Hepatocyte (in vitro differentiated cells): ENCODE measurements at regions not wholly inside any gene's neighbourhood (a gene's known extent, or its start where the extent isn't known, plus 50 kb on each side); places are given as distances from the start of the nearest gene placed in this dataset.

ENCODE experiments used
- DNase-seq: peaks from one replicate; pipeline ENCODE4 v3.0.0-alpha.2; 2016; ENCODE audit warnings: low spot score
- H2AFZ ChIP-seq: fragments of 200-600 bp; sonication (generic); 2 replicates; pipeline ENCODE4 v1.6.0; 2016; ENCODE audit warnings: antibody characterized with exemption, mild to moderate bottlenecking
- H3K27ac ChIP-seq: fragments of 200-600 bp; sonication (generic); 2 replicates; pipeline ENCODE4 v1.5.1; 2016; ENCODE audit warnings: mild to moderate bottlenecking
- H3K27me3 ChIP-seq: fragments of 200-600 bp; sonication (generic); 2 replicates; pipeline ENCODE4 v1.6.1; 2016
- H3K36me3 ChIP-seq: fragments of 200-600 bp; sonication (generic); replicated peaks from 2 replicates; pipeline ENCODE4 v1.5.1; 2016; ENCODE audit warnings: low read depth; ENCODE audit not compliant: insufficient read depth
- H3K4me1 ChIP-seq: fragments of 200-600 bp; sonication (generic); 2 replicates; pipeline ENCODE4 v1.5.1; 2016; ENCODE audit warnings: mild to moderate bottlenecking, moderate library complexity; ENCODE audit not compliant: insufficient read depth
- H3K4me2 ChIP-seq: fragments of 200-600 bp; sonication (generic); 2 replicates; pipeline ENCODE4 v1.6.0; 2016
- H3K4me3 ChIP-seq: fragments of 200-600 bp; sonication (generic); 2 replicates; pipeline ENCODE4 v1.5.1; 2016; ENCODE audit warnings: mild to moderate bottlenecking
- H3K79me2 ChIP-seq: fragments of 200-600 bp; sonication (generic); 2 replicates; pipeline ENCODE4 v1.6.0; 2017; ENCODE audit warnings: mild to moderate bottlenecking
- H3K9me2 ChIP-seq: fragments of 200-600 bp; sonication (generic); replicated peaks from 2 replicates; pipeline ENCODE4 v1.6.0; 2017; ENCODE audit warnings: mild to moderate bottlenecking; ENCODE audit not compliant: insufficient read depth
- H3K9me3 ChIP-seq: fragments of 200-600 bp; sonication (generic); 2 replicates; pipeline ENCODE4 v1.5.1; 2016; ENCODE audit warnings: low read depth, mild to moderate bottlenecking
- H4K20me1 ChIP-seq: fragments of 200-600 bp; sonication (generic); 2 replicates; pipeline ENCODE4 v1.6.0; 2016; ENCODE audit warnings: mild to moderate bottlenecking; ENCODE audit not compliant: insufficient read depth, poor library complexity, severe bottlenecking
- EZH2 ChIP-seq: fragments of 200-600 bp; sonication (generic); IDR thresholded peaks from 2 replicates; pipeline ENCODE4 v1.6.1; 2016; ENCODE audit warnings: antibody characterized with exemption, mild to moderate bottlenecking, borderline replicate concordance
- EZH2phosphoT487 ChIP-seq: fragments of 200-600 bp; sonication (generic); IDR thresholded peaks from one replicate; pipeline ENCODE4 v1.6.1; 2018; ENCODE audit warnings: antibody characterized with exemption, mild to moderate bottlenecking, low read depth, moderate library complexity; ENCODE audit not compliant: unreplicated experiment, severe bottlenecking
- WGBS: methylation state at CpG from one replicate; pipeline ENCODE4 v1.1.6; 2016; ENCODE audit warnings: low lambda C conversion rate; ENCODE audit errors: missing lambda C conversion rate; 5-methylcytosine and 5-hydroxymethylcytosine counted together
- TF ChIP-seq, protein P1 (sequence below): fragments of 200-600 bp; sonication (generic); IDR thresholded peaks from 2 replicates; pipeline ENCODE4 v1.5.1; 2016; ENCODE audit warnings: antibody characterized with exemption, mild to moderate bottlenecking; ENCODE audit not compliant: poor library complexity

DNA sequence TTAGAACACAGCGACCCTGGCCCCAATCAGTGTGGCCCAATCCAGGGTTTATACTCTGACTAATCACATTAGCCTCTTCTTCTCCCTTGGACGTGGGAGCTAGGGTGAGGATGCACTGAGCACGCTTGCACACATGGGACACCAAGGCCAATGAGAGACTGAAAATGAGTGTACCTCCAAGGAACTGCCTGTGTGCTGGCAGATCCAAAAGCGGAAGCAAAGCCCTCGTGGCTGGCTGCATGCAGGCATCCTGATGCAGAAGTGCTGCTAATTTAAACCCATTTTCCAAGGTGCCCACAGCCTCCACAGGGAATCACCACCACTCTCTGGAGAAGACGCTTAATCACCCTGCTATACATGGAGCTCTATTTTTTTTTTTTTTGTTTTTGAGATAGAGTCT, 375.3 kb upstream of the XYLT1 start:
- H3K4me3 ChIP-seq: no peak overlapping the region
- H2AFZ ChIP-seq: no peak overlapping the region
- H3K27me3 ChIP-seq: no peaks in the 10 kb centered on the region
- H4K20me1 ChIP-seq: no peaks in the 10 kb centered on the region
- TF ChIP-seq, protein P1, sequence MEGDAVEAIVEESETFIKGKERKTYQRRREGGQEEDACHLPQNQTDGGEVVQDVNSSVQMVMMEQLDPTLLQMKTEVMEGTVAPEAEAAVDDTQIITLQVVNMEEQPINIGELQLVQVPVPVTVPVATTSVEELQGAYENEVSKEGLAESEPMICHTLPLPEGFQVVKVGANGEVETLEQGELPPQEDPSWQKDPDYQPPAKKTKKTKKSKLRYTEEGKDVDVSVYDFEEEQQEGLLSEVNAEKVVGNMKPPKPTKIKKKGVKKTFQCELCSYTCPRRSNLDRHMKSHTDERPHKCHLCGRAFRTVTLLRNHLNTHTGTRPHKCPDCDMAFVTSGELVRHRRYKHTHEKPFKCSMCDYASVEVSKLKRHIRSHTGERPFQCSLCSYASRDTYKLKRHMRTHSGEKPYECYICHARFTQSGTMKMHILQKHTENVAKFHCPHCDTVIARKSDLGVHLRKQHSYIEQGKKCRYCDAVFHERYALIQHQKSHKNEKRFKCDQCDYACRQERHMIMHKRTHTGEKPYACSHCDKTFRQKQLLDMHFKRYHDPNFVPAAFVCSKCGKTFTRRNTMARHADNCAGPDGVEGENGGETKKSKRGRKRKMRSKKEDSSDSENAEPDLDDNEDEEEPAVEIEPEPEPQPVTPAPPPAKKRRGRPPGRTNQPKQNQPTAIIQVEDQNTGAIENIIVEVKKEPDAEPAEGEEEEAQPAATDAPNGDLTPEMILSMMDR: no peak
- TF ChIP-seq EZH2phosphoT487 (no peak), EZH2 (no peak)
- no peaks in the 10 kb centered on the region for H3K79me2 ChIP-seq
- H3K36me3 ChIP-seq: no peaks in the 10 kb centered on the region
- WGBS: 87% methylated on average over 6 of the region's 6 CpGs
- H3K9me3 ChIP-seq: no peaks in the 10 kb centered on the region
- no peaks in the 10 kb centered on the region for H3K9me2 ChIP-seq
- no peak overlapping the region for H3K4me2 ChIP-seq
- H3K4me1 ChIP-seq: no peaks in the 10 kb centered on the region
- H3K27ac ChIP-seq: no peak overlapping the region
- no peak for DNase-seq

DNA sequence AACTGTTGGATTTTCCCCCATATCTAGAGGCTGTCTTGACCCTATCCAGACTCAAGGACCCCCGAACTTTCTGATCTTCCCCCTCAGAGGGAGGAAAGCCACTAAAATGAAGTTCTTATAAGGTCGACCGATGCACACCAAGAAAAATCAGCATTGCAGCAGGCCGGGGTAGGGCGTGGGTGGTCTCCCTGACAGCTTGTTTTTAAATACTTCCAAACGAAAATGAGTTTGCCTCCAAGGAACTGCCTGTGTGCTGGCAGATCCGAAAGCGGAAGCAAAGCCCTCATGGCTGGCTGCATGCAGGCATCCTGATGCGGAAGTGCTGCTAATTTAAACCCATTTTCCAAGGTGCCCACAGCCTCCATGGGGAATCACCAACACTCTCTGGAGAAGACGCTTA, 374.3 kb upstream of the XYLT1 start:
- Histone ChIP-seq H3K36me3 (no peaks in the 10 kb centered on the region), H3K79me2 (no peaks in the 10 kb centered on the region), H3K27me3 (no peaks in the 10 kb centered on the region), H3K9me2 (no peaks in the 10 kb centered on the region), H3K4me2 (no peak overlapping the region), H3K9me3 (no peaks in the 10 kb centered on the region), H4K20me1 (no peaks in the 10 kb centered on the region), H3K4me1 (no peaks in the 10 kb centered on the region), H2AFZ (no peak overlapping the region), H3K4me3 (no peak overlapping the region), H3K27ac (no peak overlapping the region)
- no peak for DNase-seq
- TF ChIP-seq, protein P1: no peak
- TF ChIP-seq EZH2: no peak
- no peak for TF ChIP-seq EZH2phosphoT487
- WGBS: 88% methylated on average over 10 of the region's 10 CpGs

DNA sequence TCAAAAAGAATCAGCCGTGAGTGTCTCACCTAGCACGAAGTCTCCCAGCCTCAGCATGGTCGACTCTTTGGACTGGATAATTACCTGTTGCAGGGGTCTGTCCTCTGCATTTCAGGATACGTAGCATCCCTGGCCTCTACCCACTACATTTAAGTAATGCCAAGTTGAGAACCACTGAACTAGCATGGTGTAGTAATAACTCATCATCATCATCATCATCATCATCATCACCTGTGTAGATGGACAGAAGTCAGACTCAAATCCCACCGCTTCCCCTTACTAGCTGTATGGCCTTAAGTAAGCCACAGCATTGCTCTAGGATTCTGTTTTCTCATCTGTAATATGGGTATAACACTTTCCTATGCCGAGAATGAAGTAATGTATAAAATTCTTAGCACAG, 373.1 kb upstream of the XYLT1 start:
- H4K20me1 ChIP-seq: no peaks in the 10 kb centered on the region
- no peaks in the 10 kb centered on the region for H3K27me3 ChIP-seq
- H3K4me2 ChIP-seq: no peak overlapping the region
- DNase-seq: no peak
- H3K27ac ChIP-seq: no peak overlapping the region
- H3K4me1 ChIP-seq: no peaks in the 10 kb centered on the region
- H3K9me3 ChIP-seq: no peaks in the 10 kb centered on the region
- H2AFZ ChIP-seq: no peak overlapping the region
- no peaks in the 10 kb centered on the region for H3K36me3 ChIP-seq
- no peak for TF ChIP-seq EZH2
- TF ChIP-seq EZH2phosphoT487: no peak
- TF ChIP-seq, protein P1: no peak
- H3K9me2 ChIP-seq: no peaks in the 10 kb centered on the region
- 94% methylated on average over 6 of the region's 6 CpGs for WGBS
- no peak overlapping the region for H3K4me3 ChIP-seq
- no peaks in the 10 kb centered on the region for H3K79me2 ChIP-seq

DNA sequence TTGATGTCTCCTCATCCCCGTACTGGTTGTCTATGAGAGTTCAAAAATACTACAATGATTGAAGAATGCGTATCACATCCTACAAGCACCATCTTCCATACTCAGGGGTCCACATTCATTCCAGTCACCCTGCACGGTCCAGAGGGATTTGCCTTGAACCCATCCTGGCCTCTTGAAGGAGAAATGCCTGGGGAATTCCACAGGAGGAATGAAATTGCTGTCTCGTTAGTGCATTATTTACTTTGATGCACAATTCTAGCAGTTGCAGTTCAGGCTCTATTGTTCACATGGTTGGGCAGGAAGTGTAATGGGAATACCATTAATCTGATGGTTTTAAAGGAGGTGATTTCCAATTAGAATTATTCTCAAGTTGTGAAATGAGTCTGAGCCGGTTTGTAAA, 369.1 kb upstream of the XYLT1 start:
- Histone ChIP-seq H3K9me2 (no peaks in the 10 kb centered on the region), H3K4me1 (no peaks in the 10 kb centered on the region), H3K4me3 (no peak overlapping the region), H4K20me1 (no peaks in the 10 kb centered on the region), H3K27me3 (no peaks in the 10 kb centered on the region), H3K79me2 (no peaks in the 10 kb centered on the region), H3K27ac (no peak overlapping the region), H3K9me3 (no peaks in the 10 kb centered on the region), H3K4me2 (no peak overlapping the region), H2AFZ (no peak overlapping the region), H3K36me3 (no peaks in the 10 kb centered on the region)
- no peak for DNase-seq
- 73% methylated on average over 5 of the region's 5 CpGs for WGBS
- TF ChIP-seq, protein P1: no peak
- TF ChIP-seq EZH2 (no peak), EZH2phosphoT487 (no peak)
